ENCODE measurements at regions not wholly inside any gene's neighbourhood (a gene's known extent, or its start where the extent isn't known, plus 50 kb on each side); places are given as distances from the start of the nearest gene placed in this dataset.

DNA sequence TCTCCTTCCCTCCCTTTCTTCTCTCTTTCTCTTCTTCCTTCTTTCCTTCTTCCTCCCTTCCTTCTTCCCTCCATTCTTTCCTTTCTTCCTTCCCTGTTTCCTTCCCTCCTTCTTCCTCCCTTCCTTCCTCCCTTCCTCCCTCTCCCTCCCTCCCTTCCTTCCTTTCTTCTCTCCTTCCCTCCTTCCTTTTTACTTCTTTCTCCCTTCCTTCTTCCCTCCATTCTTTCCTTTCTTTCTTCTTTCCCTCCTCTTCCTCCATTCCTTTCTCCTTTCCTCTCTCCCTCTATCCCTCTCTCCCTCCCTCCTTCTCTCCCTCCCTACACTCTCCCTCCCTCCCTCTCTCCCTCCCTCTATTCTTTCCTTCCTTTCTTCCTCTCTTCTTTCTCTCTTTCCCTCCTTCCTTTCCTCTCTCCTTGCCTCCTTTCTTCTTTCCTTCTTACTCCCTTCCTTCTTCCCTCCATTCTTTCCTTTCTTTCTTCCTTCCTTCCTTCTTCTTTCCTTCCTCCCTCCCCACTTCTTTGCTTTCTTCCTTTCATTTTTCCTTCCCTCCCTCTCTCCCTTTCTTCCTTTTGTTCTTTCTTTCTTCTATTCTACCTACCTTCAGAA is 200.4 kb upstream of the SSTR4 start:
- Histone ChIP-seq H3K4me1 (ENCODE audit: insufficient read depth) (0 out of 2 replicates have a peak, but pooled peaks cover 5% of the 10 kb centered on the region), H3F3A (ENCODE audit: insufficient read depth) (no peaks in the 10 kb centered on the region), H3K27ac (no peak overlapping the region), H3K9me3 (ENCODE audit: low read depth) (no peaks in the 10 kb centered on the region), H3K4me3 (no peak overlapping the region), H3K79me2 (ENCODE audit: insufficient read depth) (no peaks in the 10 kb centered on the region), H3K36me3 (ENCODE audit: low read depth) (no peaks in the 10 kb centered on the region), H3K27me3 (replicated peaks; ENCODE audit: insufficient read depth) (peaks cover 17% of the 10 kb centered on the region), H4K20me1 (ENCODE audit: insufficient read depth) (no peaks in the 10 kb centered on the region), H3K9ac (no peak overlapping the region), H2AFZ (no peak overlapping the region), H3K9me2 (ENCODE audit: insufficient read depth) (no peaks in the 10 kb centered on the region), H3K4me2 (ENCODE audit: unreplicated experiment) (no peak overlapping the region)
- no peak for DNase-seq
- no peak for TF ChIP-seq EZH2phosphoT487 (IDR thresholded peaks at IDR 0.05; ENCODE audit: insufficient read depth, low read depth)
- no peak for TF ChIP-seq EZH2 (IDR thresholded peaks at IDR 0.05; ENCODE audit: insufficient read depth, poor library complexity, severe bottlenecking)
- in situ Hi-C loops (cut with MboI): no loop called here

- in situ Hi-C loops (cut with MboI): no loop called here
- no peaks in the 10 kb centered on the region for H3K9me3 ChIP-seq (ENCODE audit: low read depth)
- H3K4me1 ChIP-seq (ENCODE audit: insufficient read depth): 0 out of 2 replicates have a peak, but pooled peaks cover 5% of the 10 kb centered on the region
- WGBS, 2 experiments (ENCODE audit: low coverage in 1 of 2, low lambda C conversion rate in 2 of 2, missing lambda C conversion rate in 2 of 2): 0% methylated on average over 1 of the region's 1 CpG
- TF ChIP-seq EZH2 (IDR thresholded peaks at IDR 0.05; ENCODE audit: insufficient read depth, poor library complexity, severe bottlenecking) (no peak), EZH2phosphoT487 (IDR thresholded peaks at IDR 0.05; ENCODE audit: insufficient read depth, low read depth) (no peak)
- H3K9ac ChIP-seq: no peak overlapping the region
- no peaks in the 10 kb centered on the region for H3K79me2 ChIP-seq (ENCODE audit: insufficient read depth)
- no peak overlapping the region for H3K4me2 ChIP-seq (ENCODE audit: unreplicated experiment)
- H3K9me2 ChIP-seq (ENCODE audit: insufficient read depth): no peaks in the 10 kb centered on the region
- no peak overlapping the region for H3K27ac ChIP-seq
- no peaks in the 10 kb centered on the region for H3F3A ChIP-seq (ENCODE audit: insufficient read depth)
- H3K4me3 ChIP-seq: no peak overlapping the region
- H3K36me3 ChIP-seq (ENCODE audit: low read depth): no peaks in the 10 kb centered on the region
- peaks cover 22% of the 10 kb centered on the region for H3K27me3 ChIP-seq (replicated peaks; ENCODE audit: insufficient read depth)
- DNase-seq: peak; percentile 44
- no peaks in the 10 kb centered on the region for H4K20me1 ChIP-seq (ENCODE audit: insufficient read depth)
- H2AFZ ChIP-seq: no peak overlapping the region
These were observed 198.9 kb upstream of the SSTR4 start for GRCh38 chr20:22836211-22836610.

GRCh38 chr20:22836877-22837276 is 198.2 kb upstream of the SSTR4 start:
- Histone ChIP-seq H2AFZ (no peak overlapping the region), H3K27ac (no peak overlapping the region)
- in situ Hi-C loops (cut with MboI): no loop called here

DNA sequence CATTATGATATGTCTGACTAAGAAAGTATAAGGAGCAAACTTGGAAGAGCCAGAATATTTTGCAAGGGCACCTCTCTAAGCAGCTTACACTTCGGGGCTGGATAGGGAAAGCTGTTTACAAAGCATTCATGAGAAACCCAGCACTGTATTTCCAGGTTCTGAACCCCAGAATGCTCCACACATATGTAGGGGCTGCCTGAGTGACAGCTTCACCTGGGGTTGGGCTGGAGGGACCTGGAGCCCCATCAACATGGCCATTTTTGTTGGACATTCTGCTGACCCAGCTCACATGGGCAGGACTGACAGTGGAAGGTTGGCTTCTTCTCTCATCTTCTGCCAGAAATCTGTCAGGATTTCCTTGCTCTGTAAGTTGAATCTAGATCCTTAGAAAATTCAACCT is 197.1 kb upstream of the SSTR4 start:
- no peaks in the 10 kb centered on the region for H3K79me2 ChIP-seq (ENCODE audit: insufficient read depth)
- no peak overlapping the region for H2AFZ ChIP-seq
- H3K36me3 ChIP-seq (ENCODE audit: low read depth): no peaks in the 10 kb centered on the region
- WGBS, 2 experiments (ENCODE audit: low coverage in 1 of 2, low lambda C conversion rate in 2 of 2, missing lambda C conversion rate in 2 of 2): 64 to 86% methylated on average over 1 of the region's 1 CpG
- TF ChIP-seq EZH2phosphoT487 (IDR thresholded peaks at IDR 0.05; ENCODE audit: insufficient read depth, low read depth): no peak
- TF ChIP-seq EZH2 (IDR thresholded peaks at IDR 0.05; ENCODE audit: insufficient read depth, poor library complexity, severe bottlenecking): no peak
- H3K4me1 ChIP-seq (ENCODE audit: insufficient read depth): 0 out of 2 replicates have a peak, but pooled peaks cover 5% of the 10 kb centered on the region
- H3K9ac ChIP-seq: no peak overlapping the region
- H3K9me2 ChIP-seq (ENCODE audit: insufficient read depth): no peaks in the 10 kb centered on the region
- H3K27ac ChIP-seq: no peak overlapping the region
- H3K27me3 ChIP-seq (replicated peaks; ENCODE audit: insufficient read depth): peaks cover 39% of the 10 kb centered on the region
- H3F3A ChIP-seq (ENCODE audit: insufficient read depth): no peaks in the 10 kb centered on the region
- no peaks in the 10 kb centered on the region for H4K20me1 ChIP-seq (ENCODE audit: insufficient read depth)
- DNase-seq: no peak
- no peak overlapping the region for H3K4me3 ChIP-seq
- no peak overlapping the region for H3K4me2 ChIP-seq (ENCODE audit: unreplicated experiment)
- no peaks in the 10 kb centered on the region for H3K9me3 ChIP-seq (ENCODE audit: low read depth)
- in situ Hi-C loops (cut with MboI): no loop called here

More at GRCh38 chr20:22836877-22837276, 198.2 kb upstream of the SSTR4 start:
- TF ChIP-seq EZH2phosphoT487 (IDR thresholded peaks at IDR 0.05; ENCODE audit: insufficient read depth, low read depth) (no peak), EZH2 (IDR thresholded peaks at IDR 0.05; ENCODE audit: insufficient read depth, poor library complexity, severe bottlenecking) (no peak)
- Histone ChIP-seq H3K4me2 (ENCODE audit: unreplicated experiment) (no peak overlapping the region), H4K20me1 (ENCODE audit: insufficient read depth) (no peaks in the 10 kb centered on the region), H3K4me3 (no peak overlapping the region), H3K36me3 (ENCODE audit: low read depth) (no peaks in the 10 kb centered on the region), H3K9ac (no peak overlapping the region), H3K9me2 (ENCODE audit: insufficient read depth) (no peaks in the 10 kb centered on the region), H3K27me3 (replicated peaks; ENCODE audit: insufficient read depth) (peaks cover 28% of the 10 kb centered on the region), H3F3A (ENCODE audit: insufficient read depth) (no peaks in the 10 kb centered on the region), H3K79me2 (ENCODE audit: insufficient read depth) (no peaks in the 10 kb centered on the region), H3K4me1 (ENCODE audit: insufficient read depth) (0 out of 2 replicates have a peak, but pooled peaks cover 5% of the 10 kb centered on the region), H3K9me3 (ENCODE audit: low read depth) (no peaks in the 10 kb centered on the region)
- peak; percentile 30 for DNase-seq
- WGBS, 2 experiments (ENCODE audit: low coverage in 1 of 2, low lambda C conversion rate in 2 of 2, missing lambda C conversion rate in 2 of 2): 86 to 90% methylated on average over 1 of the region's 1 CpG

- no peaks in the 10 kb centered on the region for H4K20me1 ChIP-seq (ENCODE audit: insufficient read depth)
- 63 to 72% methylated on average over 4 of the region's 4 CpGs for WGBS, 2 experiments (ENCODE audit: low coverage in 1 of 2, low lambda C conversion rate in 2 of 2, missing lambda C conversion rate in 2 of 2)
- H3K27me3 ChIP-seq (replicated peaks; ENCODE audit: insufficient read depth): peaks cover 48% of the 10 kb centered on the region
- no peaks in the 10 kb centered on the region for H3K9me3 ChIP-seq (ENCODE audit: low read depth)
- no peak overlapping the region for H3K4me2 ChIP-seq (ENCODE audit: unreplicated experiment)
- no peak for TF ChIP-seq EZH2 (IDR thresholded peaks at IDR 0.05; ENCODE audit: insufficient read depth, poor library complexity, severe bottlenecking)
- no peak for TF ChIP-seq EZH2phosphoT487 (IDR thresholded peaks at IDR 0.05; ENCODE audit: insufficient read depth, low read depth)
- no peak overlapping the region for H3K4me3 ChIP-seq
- no peaks in the 10 kb centered on the region for H3K9me2 ChIP-seq (ENCODE audit: insufficient read depth)
- in situ Hi-C loops (cut with MboI): no loop called here
- H3K79me2 ChIP-seq (ENCODE audit: insufficient read depth): no peaks in the 10 kb centered on the region
- no peaks in the 10 kb centered on the region for H3K36me3 ChIP-seq (ENCODE audit: low read depth)
- no peak overlapping the region for H3K9ac ChIP-seq
- H3K4me1 ChIP-seq (ENCODE audit: insufficient read depth): no peaks in the 10 kb centered on the region
- DNase-seq: no peak
- no peak overlapping the region for H2AFZ ChIP-seq
- H3F3A ChIP-seq (ENCODE audit: insufficient read depth): no peaks in the 10 kb centered on the region
- H3K27ac ChIP-seq: no peak overlapping the region
These were observed 193.3 kb upstream of the SSTR4 start for GRCh38 chr20:22841846-22842245.
